Adipocyte (in vitro differentiated cells): ENCODE measurements at regions not wholly inside any gene's neighbourhood (a gene's known extent, or its start where the extent isn't known, plus 50 kb on each side); places are given as distances from the start of the nearest gene placed in this dataset.

Experiments used
- DNase-seq: peaks from one replicate; pipeline ENCODE4 v3.0.0-alpha.2; 2015; ENCODE audit warnings: low read depth
- H3K27me3 ChIP-seq: replicated peaks from 2 replicates; pipeline ENCODE4 v1.7.0; 2013; ENCODE audit warnings: mild to moderate bottlenecking, low read length, moderate library complexity; ENCODE audit not compliant: control insufficient read depth, insufficient read depth
- H3K36me3 ChIP-seq: 2 replicates; pipeline ENCODE4 v1.7.0; 2013; ENCODE audit warnings: low read length, mild to moderate bottlenecking, moderate library complexity; ENCODE audit not compliant: control insufficient read depth, insufficient read depth, severe bottlenecking
- H3K4me1 ChIP-seq: 2 replicates; pipeline ENCODE4 v1.7.0; 2013; ENCODE audit warnings: mild to moderate bottlenecking, low read length, moderate library complexity; ENCODE audit not compliant: control insufficient read depth, insufficient read depth
- H3K4me3 ChIP-seq: 2 replicates; pipeline ENCODE4 v1.7.0; 2013; ENCODE audit warnings: mild to moderate bottlenecking, low read length, moderate library complexity
- H3K9ac ChIP-seq: 2 replicates; pipeline ENCODE4 v1.7.0; 2013; ENCODE audit warnings: mild to moderate bottlenecking, low read length, moderate library complexity
- H3K9me3 ChIP-seq: 2 replicates; pipeline ENCODE4 v1.7.0; 2013; ENCODE audit warnings: mild to moderate bottlenecking, low read length, moderate library complexity; ENCODE audit not compliant: control insufficient read depth

GRCh38 chr5:158011422-158011821, 152.5 kb upstream of the CLINT1 start:
- Histone ChIP-seq H3K27me3 (no peaks in the 10 kb centered on the region), H3K9me3 (no peaks in the 10 kb centered on the region), H3K4me3 (no peak overlapping the region), H3K9ac (no peak overlapping the region), H3K4me1 (peaks cover 6% of the 10 kb centered on the region), H3K36me3 (no peaks in the 10 kb centered on the region)
- DNase-seq, result no peak

- H3K36me3 ChIP-seq, result no peaks in the 10 kb centered on the region
- H3K4me3 ChIP-seq, result no peak overlapping the region
- H3K4me1 ChIP-seq, result peaks cover 6% of the 10 kb centered on the region
- no peak for DNase-seq
- no peaks in the 10 kb centered on the region for H3K27me3 ChIP-seq
- H3K9ac ChIP-seq, result no peak overlapping the region
- H3K9me3 ChIP-seq, result peaks cover 3% of the 10 kb centered on the region
These were observed 151.9 kb upstream of the CLINT1 start for GRCh38 chr5:158010831-158011230.

- H3K4me1 ChIP-seq, result no peaks in the 10 kb centered on the region
- DNase-seq, result peak; percentile 38
- no peak overlapping the region for H3K9ac ChIP-seq
- H3K27me3 ChIP-seq, result no peaks in the 10 kb centered on the region
- H3K9me3 ChIP-seq, result peaks cover 3% of the 10 kb centered on the region
- H3K36me3 ChIP-seq, result no peaks in the 10 kb centered on the region
- H3K4me3 ChIP-seq, result no peak overlapping the region
These were observed 148.4 kb upstream of the CLINT1 start for GRCh38 chr5:158007336-158007735.

GRCh38 chr5:157999696-158000095, 140.8 kb upstream of the CLINT1 start:
- Histone ChIP-seq H3K4me1 (peaks cover 8% of the 10 kb centered on the region), H3K4me3 (no peak overlapping the region)

GRCh38 chr5:157997991-157998504, 139.1 kb upstream of the CLINT1 start:
- Histone ChIP-seq H3K4me1 (peaks cover 8% of the 10 kb centered on the region), H3K9ac (no peak overlapping the region), H3K4me3 (no peak overlapping the region), H3K36me3 (no peaks in the 10 kb centered on the region), H3K9me3 (no peaks in the 10 kb centered on the region), H3K27me3 (no peaks in the 10 kb centered on the region)
- DNase-seq, result peak; percentile 43

More at GRCh38 chr5:157999696-158000095, 140.8 kb upstream of the CLINT1 start:
- H3K9me3 ChIP-seq, result no peaks in the 10 kb centered on the region
- no peak for DNase-seq
- H3K27me3 ChIP-seq, result no peaks in the 10 kb centered on the region
- H3K9ac ChIP-seq, result no peak overlapping the region
- H3K36me3 ChIP-seq, result no peaks in the 10 kb centered on the region

- Histone ChIP-seq H3K27me3 (no peaks in the 10 kb centered on the region), H3K9ac (no peak overlapping the region), H3K9me3 (no peaks in the 10 kb centered on the region), H3K36me3 (no peaks in the 10 kb centered on the region), H3K4me1 (peaks cover 8% of the 10 kb centered on the region), H3K4me3 (no peak overlapping the region)
- peak; percentile 79 for DNase-seq
These were observed 136.1 kb upstream of the CLINT1 start for GRCh38 chr5:157994906-157995519.

GRCh38 chr5:157993986-157994691, 135.2 kb upstream of the CLINT1 start:
- H3K27me3 ChIP-seq, result no peaks in the 10 kb centered on the region
- no peak overlapping the region for H3K4me3 ChIP-seq
- no peaks in the 10 kb centered on the region for H3K36me3 ChIP-seq
- H3K9ac ChIP-seq, result no peak overlapping the region
- H3K4me1 ChIP-seq, result peaks cover 8% of the 10 kb centered on the region
- peak; percentile 39 for DNase-seq
- no peaks in the 10 kb centered on the region for H3K9me3 ChIP-seq

GRCh38 chr5:157993201-157993600, 134.3 kb upstream of the CLINT1 start:
- Histone ChIP-seq H3K27me3 (no peaks in the 10 kb centered on the region), H3K4me1 (peaks cover 7% of the 10 kb centered on the region), H3K36me3 (no peaks in the 10 kb centered on the region), H3K4me3 (no peak overlapping the region), H3K9ac (no peak overlapping the region), H3K9me3 (no peaks in the 10 kb centered on the region)
- DNase-seq, result no peak

GRCh38 chr5:157990583-157991181, 131.7 kb upstream of the CLINT1 start:
- DNase-seq, result no peak

GRCh38 chr5:157989296-157989695, 130.4 kb upstream of the CLINT1 start:
- no peak overlapping the region for H3K4me3 ChIP-seq
- no peaks in the 10 kb centered on the region for H3K4me1 ChIP-seq
- H3K27me3 ChIP-seq, result no peaks in the 10 kb centered on the region
- H3K36me3 ChIP-seq, result no peaks in the 10 kb centered on the region
- no peak overlapping the region for H3K9ac ChIP-seq
- no peaks in the 10 kb centered on the region for H3K9me3 ChIP-seq
- peak; percentile 37 for DNase-seq

More at GRCh38 chr5:157990583-157991181, 131.7 kb upstream of the CLINT1 start:
- H3K4me1 ChIP-seq, result no peaks in the 10 kb centered on the region
- H3K36me3 ChIP-seq, result no peaks in the 10 kb centered on the region
- no peaks in the 10 kb centered on the region for H3K27me3 ChIP-seq
- H3K9me3 ChIP-seq, result no peaks in the 10 kb centered on the region
- no peak overlapping the region for H3K4me3 ChIP-seq
- no peak overlapping the region for H3K9ac ChIP-seq

GRCh38 chr5:157987259-157987658, 128.3 kb upstream of the CLINT1 start:
- no peak overlapping the region for H3K9ac ChIP-seq
- DNase-seq, result no peak
- H3K36me3 ChIP-seq, result no peaks in the 10 kb centered on the region
- H3K4me3 ChIP-seq, result no peak overlapping the region
- no peaks in the 10 kb centered on the region for H3K9me3 ChIP-seq
- no peaks in the 10 kb centered on the region for H3K27me3 ChIP-seq
- no peaks in the 10 kb centered on the region for H3K4me1 ChIP-seq
